ENCODE measurements at regions not wholly inside any gene's neighbourhood (a gene's known extent, or its start where the extent isn't known, plus 50 kb on each side); places are given as distances from the start of the nearest gene placed in this dataset.

- Histone ChIP-seq H2BK120ac (ENCODE audit: low read depth, low read length) (no peak overlapping the region), H3K56ac (ENCODE audit: extremely low read depth, insufficient read depth, low read length) (no peak overlapping the region), H3K27me3 (ENCODE audit: control insufficient read depth, insufficient read depth, low read length) (no peaks in the 10 kb centered on the region), H3K36me3 (ENCODE audit: control insufficient read depth, insufficient read depth, low read length) (no peaks in the 10 kb centered on the region), H3K4ac (ENCODE audit: low read depth, low read length) (no peak overlapping the region), H3K14ac (replicated peaks; ENCODE audit: low read depth, low read length) (no peak overlapping the region), H4K5ac (ENCODE audit: low read depth, low read length) (no peak overlapping the region), H2BK5ac (ENCODE audit: low read depth, low read length, poor library complexity, severe bottlenecking) (no peak overlapping the region), H3K4me3 (ENCODE audit: insufficient read depth, low read depth, low read length) (no peak overlapping the region), H2BK20ac (ENCODE audit: low read depth, low read length) (no peak overlapping the region), H3K4me2 (ENCODE audit: low read depth, low read length) (no peak overlapping the region), H3K79me1 (ENCODE audit: low read depth in 1 of 2, low read length in 2 of 2) (no peaks in the 10 kb centered on the region), H3K9me3 (ENCODE audit: control insufficient read depth, insufficient read depth, low read length) (no peaks in the 10 kb centered on the region; the same call in 1 of the 2 replicates), H2BK15ac (ENCODE audit: low read depth, low read length) (no peak overlapping the region), H4K8ac (ENCODE audit: low read depth in 2 of 2, low read length in 2 of 2) (no peak overlapping the region), H2AK5ac (ENCODE audit: low read depth, low read length) (no peak overlapping the region), H3K9me1 (ENCODE audit: insufficient read depth, low read length) (no peaks in the 10 kb centered on the region), H3K9ac (ENCODE audit: low read depth, low read length) (no peak overlapping the region), H2AK9ac (replicated peaks; ENCODE audit: low read depth, low read length, poor library complexity) (no peak overlapping the region), H3K23ac (ENCODE audit: low read depth, low read length) (no peak overlapping the region), H3K18ac (ENCODE audit: low read depth, low read length) (no peak overlapping the region), H2AFZ (replicated peaks; ENCODE audit: low read length, poor library complexity) (no peak overlapping the region), H3K27ac (ENCODE audit: insufficient read depth, low read length) (no peak overlapping the region), H3K4me1 (ENCODE audit: control insufficient read depth, insufficient read depth, low read length) (no peaks in the 10 kb centered on the region), H4K91ac (ENCODE audit: insufficient read depth, low read depth, low read length) (no peak overlapping the region), H4K20me1 (ENCODE audit: insufficient read depth, low read length) (no peaks in the 10 kb centered on the region)
- ChIA-PET CTCF (interaction anchor here (0.6 kb wide), 1 partner anchor 10 kb away, joined by 3 read pairs; no protein-coding TSS in a partner anchor), POLR2A (ENCODE audit: unreplicated experiment) (no interaction called here)
- WGBS, 2 experiments (ENCODE audit: extremely low coverage in 2 of 2, insufficient read length in 1 of 2), result no CpG with 5 or more reads among the region's 3 CpGs
- in situ Hi-C loops (cut with MboI; ENCODE audit: low sequenced_read_pairs) (no loop called here), dilution Hi-C loops (cut with HindIII; ENCODE audit: low sequenced_read_pairs, unreplicated experiment) (no loop called here), intact Hi-C loops (cut with micrococcal nuclease) (loop anchor here (5.0 kb wide), 1 partner anchor 1784 kb away; no protein-coding TSS in a partner anchor)
- BruUV-seq (replicated peaks), result no TSS peak
- TF ChIP-seq NFE2L2 (IDR thresholded peaks at IDR 0.05; ENCODE audit: low read depth, low read length) (no peak), BHLHE40 (IDR thresholded peaks at IDR 0.05; ENCODE audit: low read depth, low read length) (no peak), SMC3 (IDR thresholded peaks at IDR 0.05; ENCODE audit: low read depth, low read length) (no peak), CTCF (conservative IDR thresholded peaks at IDR 0.05; ENCODE audit: low read depth, low read length) (no peak), RCOR1 (IDR thresholded peaks at IDR 0.05; ENCODE audit: insufficient replicate concordance, low read length) (no peak), CHD1 (IDR thresholded peaks at IDR 0.05; ENCODE audit: low read depth, low read length) (no peak), RAD21 (IDR thresholded peaks at IDR 0.05; ENCODE audit: low read length) (no peak), MAFK (IDR thresholded peaks at IDR 0.05; ENCODE audit: low read depth, low read length) (no peak), MXI1 (IDR thresholded peaks at IDR 0.05; ENCODE audit: borderline replicate concordance, low read depth, low read length) (no peak), USF2 (IDR thresholded peaks at IDR 0.05; ENCODE audit: low read depth, low read length) (no peak), FOS (IDR thresholded peaks at IDR 0.05; ENCODE audit: low read depth, low read length) (no peak), MAZ (IDR thresholded peaks at IDR 0.05; ENCODE audit: borderline replicate concordance, low read depth, low read length) (no peak), RFX5 (IDR thresholded peaks at IDR 0.05; ENCODE audit: low read depth, low read length) (no peak), ELK1 (IDR thresholded peaks at IDR 0.05; ENCODE audit: borderline replicate concordance, low read depth, low read length) (no peak)
- DNase-seq (no peak), ATAC-seq (ENCODE audit: low read depth) (no peak)
Measured at GRCh38 chr4:96183611-96184010, 343.7 kb downstream of the PDHA2 start.
